B cell (primary cell): ENCODE measurements at regions not wholly inside any gene's neighbourhood (a gene's known extent, or its start where the extent isn't known, plus 50 kb on each side); places are given as distances from the start of the nearest gene placed in this dataset.

Source experiments
- ATAC-seq: fragments of 200-7000 bp; cut with Tn5 transposase; one replicate; pipeline ENCODE4 v1.10.0; 2021; ENCODE audit warnings: low read depth, mild to moderate bottlenecking, moderate number of reproducible peaks, moderate library complexity
- CTCF ChIA-PET: fragments of 350-600 bp; sonication (Branson Sonifier 250); formaldehyde crosslinking; loops from one replicate; lab custom pipeline; 2021; ENCODE audit warnings: antibody characterized with exemption, inconsistent platforms; lab: Charles Lee
- POLR2A ChIA-PET: fragments of 350-600 bp; sonication (Branson Sonifier 250); formaldehyde crosslinking; loops from one replicate; lab custom pipeline; 2021; ENCODE audit warnings: antibody characterized with exemption; lab: Charles Lee
- DNase-seq: peaks from one replicate; pipeline ENCODE4 v3.0.0; 2013
- H2AFZ ChIP-seq: 2 replicates; pipeline ENCODE4 v1.6.1; 2012; ENCODE audit warnings: mild to moderate bottlenecking, low read depth, low read length; ENCODE audit not compliant: insufficient read depth, poor library complexity, severe bottlenecking
- H3K27ac ChIP-seq, 2 donors: 1 replicate in 1 of 2; 2 replicates in 1 of 2; pipeline ENCODE4 v1.5.1; 2012 to 2013; ENCODE audit warnings: low read length in 2 of 2, mild to moderate bottlenecking in 2 of 2, moderate library complexity in 1 of 2
- H3K27me3 ChIP-seq, 4 experiments: fragments of 200-600 bp in 1 of 4; sonication (generic) in 1 of 4; replicated peaks in 1 of 4; 1 replicate in 2 of 4; 2 replicates in 2 of 4; pipeline versions ENCODE4 v1.6.1 to v1.7.0; 2013 to 2016; ENCODE audit warnings: low read length in 3 of 4, mild to moderate bottlenecking in 2 of 4, mixed read lengths in 1 of 4, moderate library complexity in 1 of 4; ENCODE audit not compliant: insufficient read depth in 4 of 4, control insufficient read depth in 3 of 4; ENCODE audit errors: control extremely low read depth in 1 of 4
- H3K36me3 ChIP-seq, 2 experiments: replicated peaks in 1 of 2; 1 replicate in 1 of 2; 2 replicates in 1 of 2; pipeline versions ENCODE4 v1.6.1 to v1.7.1; 2013; ENCODE audit warnings: low read length in 1 of 2; ENCODE audit not compliant: insufficient read depth in 2 of 2, control insufficient read depth in 1 of 2; ENCODE audit errors: control extremely low read depth in 1 of 2, extremely low read depth in 1 of 2
- H3K4me1 ChIP-seq, 2 donors: fragments of 200-600 bp in 1 of 2; sonication (generic) in 1 of 2; 1 replicate in 1 of 2; 2 replicates in 1 of 2; pipeline versions ENCODE4 v1.5.1 to v1.6.1; 2013 to 2017; ENCODE audit warnings: low read length in 2 of 2; ENCODE audit not compliant: control insufficient read depth in 2 of 2, insufficient read depth in 2 of 2
- H3K4me2 ChIP-seq: replicated peaks from 2 replicates; pipeline ENCODE3; 2012; ENCODE audit warnings: mild to moderate bottlenecking, low read depth, low read length; ENCODE audit not compliant: poor library complexity, severe bottlenecking
- H3K4me3 ChIP-seq, 5 experiments: fragments of 200-600 bp in 1 of 5; sonication (generic) in 1 of 5; 1 replicate in 3 of 5; 2 replicates in 2 of 5; pipeline versions ENCODE4 v1.5.1 to v1.7.0; 2011 to 2016; ENCODE audit warnings: low read length in 4 of 5, mild to moderate bottlenecking in 4 of 5, low read depth in 2 of 5, control low read depth in 1 of 5, moderate library complexity in 1 of 5; ENCODE audit not compliant: insufficient read depth in 1 of 5; ENCODE audit errors: control extremely low read depth in 1 of 5, extremely low read depth in 1 of 5
- H3K79me2 ChIP-seq: fragments of 200-600 bp; sonication (generic); one replicate; pipeline ENCODE4 v1.6.0; 2016; ENCODE audit warnings: low read length; ENCODE audit not compliant: control insufficient read depth, insufficient read depth
- H3K9ac ChIP-seq: fragments of 200-600 bp; sonication (generic); 2 replicates; pipeline ENCODE4 v1.6.1; 2017; ENCODE audit warnings: mild to moderate bottlenecking, low read length, moderate library complexity
- H3K9me3 ChIP-seq, 3 donors: one replicate each; pipeline versions ENCODE4 v1.6.1 to v1.7.1; 2013; ENCODE audit warnings: low read length in 2 of 3; ENCODE audit not compliant: control insufficient read depth in 2 of 3, insufficient read depth in 1 of 3; ENCODE audit errors: control extremely low read depth in 1 of 3
- H4K20me1 ChIP-seq: 2 replicates; pipeline ENCODE4 v1.6.0; 2012; ENCODE audit warnings: mild to moderate bottlenecking, low read length; ENCODE audit not compliant: insufficient read depth, control insufficient read depth, poor library complexity, severe bottlenecking
- H3K27ac Mint-ChIP-seq: one replicate; pipeline ENCODE4 v1.8.0; 2021; ENCODE audit warnings: mixed read lengths
- H3K27me3 Mint-ChIP-seq: one replicate; pipeline ENCODE4 v1.8.0; 2021; ENCODE audit warnings: mixed read lengths
- H3K4me1 Mint-ChIP-seq: one replicate; pipeline ENCODE4 v1.8.0; 2021; ENCODE audit warnings: mixed read lengths
- H3K4me3 Mint-ChIP-seq: one replicate; pipeline ENCODE4 v1.8.0; 2021; ENCODE audit warnings: mixed read lengths
- H3K9me3 Mint-ChIP-seq: one replicate; pipeline ENCODE4 v1.8.0; 2022; ENCODE audit warnings: mixed read lengths; ENCODE audit not compliant: insufficient read depth
- EZH2 ChIP-seq: IDR thresholded peaks from 2 replicates; pipeline ENCODE4 v1.6.1; 2012; ENCODE audit warnings: borderline replicate concordance, low read depth, mild to moderate bottlenecking, moderate library complexity, low read length; ENCODE audit not compliant: insufficient read depth, poor library complexity, severe bottlenecking
- WGBS: methylation state at CpG from one replicate; pipeline ENCODE4 v1.1.5; 2013; ENCODE audit warnings: missing lambda C conversion rate; ENCODE audit not compliant: insufficient coverage; 5-methylcytosine and 5-hydroxymethylcytosine counted together
- intact Hi-C: fragments of 100-400 bp; cut with micrococcal nuclease; formaldehyde crosslinking; loops from one replicate; pipeline ENCODE4 v1.10.0; 2022
- TF ChIP-seq, protein P1 (sequence below): fragments of 200-600 bp; IDR thresholded peaks from one replicate; pipeline ENCODE4 v1.8.0; 2022; ENCODE audit warnings: antibody characterized with exemption, mild to moderate bottlenecking

DNA sequence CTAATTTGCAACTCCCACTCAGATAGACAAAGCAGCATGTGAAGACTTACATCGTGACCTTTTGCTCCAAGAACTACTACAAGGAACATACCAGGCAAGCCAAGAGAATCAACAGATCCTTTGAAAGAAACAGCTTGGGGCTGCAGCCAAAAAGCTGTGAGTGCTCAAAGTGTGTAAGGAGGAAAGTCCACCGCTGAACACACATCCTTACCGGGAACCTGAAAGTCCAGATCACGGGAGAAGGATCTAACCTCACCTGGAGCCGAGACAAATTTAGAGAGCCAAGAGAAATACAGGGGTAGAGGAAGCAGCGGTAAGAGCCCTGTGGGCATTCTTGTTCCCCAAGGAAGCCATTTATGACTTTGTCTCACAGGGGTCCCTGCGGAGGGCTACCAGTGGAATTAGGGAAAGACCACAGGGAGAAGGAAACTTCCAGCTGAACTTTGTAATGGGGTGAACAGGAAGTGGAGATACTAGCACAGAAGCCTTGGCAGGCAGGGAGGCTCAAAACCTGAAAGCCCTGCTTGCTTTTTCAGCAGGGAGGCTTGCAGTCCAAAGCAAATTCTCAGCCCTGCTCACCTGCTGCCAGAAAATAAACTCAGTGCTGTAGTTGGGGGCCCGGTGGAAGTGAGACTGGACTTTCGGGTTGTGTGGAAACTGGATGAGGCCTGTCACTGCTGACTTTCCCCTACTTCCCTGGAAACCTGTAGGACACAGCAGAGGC is 350.2 kb downstream of the DTWD2 start:
- Histone ChIP-seq H4K20me1 (no peaks in the 10 kb centered on the region), H3K4me1 (no peaks in the 10 kb centered on the region), H2AFZ (no peak overlapping the region), H3K79me2 (no peaks in the 10 kb centered on the region), H3K36me3 (no peaks in the 10 kb centered on the region), H3K9me3 (peaks cover 0 to 13% (median 4%) of the 10 kb centered on the region in 3 donors), H3K4me3 (no peak overlapping the region), H3K4me2 (no peak overlapping the region), H3K27me3 (no peaks in the 10 kb centered on the region), H3K9ac (no peak overlapping the region), H3K27ac (no peak overlapping the region)
- intact Hi-C loops, result no loop called here
- DNase-seq, result no peak
- POLR2A ChIA-PET, result no interaction called here
- no peak for ATAC-seq
- Mint-ChIP-seq H3K27ac (no peak overlapping the region), H3K4me1 (no peaks in the 10 kb centered on the region), H3K4me3 (no peak overlapping the region), H3K9me3 (peaks cover 8% of the 10 kb centered on the region), H3K27me3 (peaks cover 3% of the 10 kb centered on the region)
- CTCF ChIA-PET, result no interaction called here
- 97% methylated on average over 8 of the region's 9 CpGs for WGBS
- TF ChIP-seq EZH2, result no peak
- TF ChIP-seq, protein P1, sequence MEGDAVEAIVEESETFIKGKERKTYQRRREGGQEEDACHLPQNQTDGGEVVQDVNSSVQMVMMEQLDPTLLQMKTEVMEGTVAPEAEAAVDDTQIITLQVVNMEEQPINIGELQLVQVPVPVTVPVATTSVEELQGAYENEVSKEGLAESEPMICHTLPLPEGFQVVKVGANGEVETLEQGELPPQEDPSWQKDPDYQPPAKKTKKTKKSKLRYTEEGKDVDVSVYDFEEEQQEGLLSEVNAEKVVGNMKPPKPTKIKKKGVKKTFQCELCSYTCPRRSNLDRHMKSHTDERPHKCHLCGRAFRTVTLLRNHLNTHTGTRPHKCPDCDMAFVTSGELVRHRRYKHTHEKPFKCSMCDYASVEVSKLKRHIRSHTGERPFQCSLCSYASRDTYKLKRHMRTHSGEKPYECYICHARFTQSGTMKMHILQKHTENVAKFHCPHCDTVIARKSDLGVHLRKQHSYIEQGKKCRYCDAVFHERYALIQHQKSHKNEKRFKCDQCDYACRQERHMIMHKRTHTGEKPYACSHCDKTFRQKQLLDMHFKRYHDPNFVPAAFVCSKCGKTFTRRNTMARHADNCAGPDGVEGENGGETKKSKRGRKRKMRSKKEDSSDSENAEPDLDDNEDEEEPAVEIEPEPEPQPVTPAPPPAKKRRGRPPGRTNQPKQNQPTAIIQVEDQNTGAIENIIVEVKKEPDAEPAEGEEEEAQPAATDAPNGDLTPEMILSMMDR, result no peak

DNA sequence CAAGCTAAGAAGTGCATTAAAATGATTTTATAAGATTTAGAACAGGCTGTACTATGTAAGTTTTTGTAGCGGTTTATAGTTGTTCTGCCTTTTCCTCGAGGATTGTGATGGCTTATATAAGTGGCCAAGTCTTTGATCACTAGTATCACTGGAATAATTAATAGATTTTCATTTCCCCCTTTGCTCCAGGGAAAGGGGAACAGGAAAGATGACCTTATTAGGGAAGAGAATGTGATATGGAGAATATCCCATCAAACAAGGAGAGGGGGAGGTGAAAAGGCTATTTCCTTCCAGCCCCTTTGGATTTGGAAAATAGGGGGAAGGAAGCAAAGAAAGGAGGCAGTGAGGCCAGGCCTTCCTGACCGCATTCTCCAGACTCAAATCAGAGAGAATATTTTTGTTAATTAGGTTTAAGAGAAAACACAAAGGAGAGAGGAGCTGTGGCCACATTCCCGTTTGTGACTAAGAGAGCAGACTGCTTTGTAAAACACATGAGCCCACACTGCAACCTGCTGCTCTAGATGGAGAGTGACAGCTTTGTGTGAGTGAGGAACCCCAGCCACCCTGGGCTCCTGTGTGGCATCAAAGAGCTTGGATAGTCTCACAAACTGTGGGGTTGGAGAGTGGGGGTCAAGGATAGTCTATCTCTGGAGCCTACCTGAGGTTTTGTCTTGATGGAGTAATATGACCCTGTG is 359.5 kb downstream of the DTWD2 start:
- H3K4me2 ChIP-seq, result no peak overlapping the region
- no peaks in the 10 kb centered on the region for H3K27me3 Mint-ChIP-seq
- no peak for DNase-seq
- TF ChIP-seq, protein P1, result no peak
- no peak for TF ChIP-seq EZH2
- ChIA-PET CTCF (no interaction called here), POLR2A (no interaction called here)
- intact Hi-C loops, result no loop called here
- no peaks in the 10 kb centered on the region for H3K27me3 ChIP-seq
- H3K4me1 ChIP-seq, result no peaks in the 10 kb centered on the region
- ATAC-seq, result no peak
- WGBS, result no CpG with 5 or more reads among the region's 4 CpGs
- peaks cover 3% of the 10 kb centered on the region for H3K9me3 Mint-ChIP-seq
- no peak overlapping the region for H2AFZ ChIP-seq
- H3K79me2 ChIP-seq, result no peaks in the 10 kb centered on the region
- no peaks in the 10 kb centered on the region for H3K4me1 Mint-ChIP-seq
- H3K27ac Mint-ChIP-seq, result no peak overlapping the region
- H3K4me3 Mint-ChIP-seq, result no peak overlapping the region
- no peaks in the 10 kb centered on the region for H3K9me3 ChIP-seq
- H3K9ac ChIP-seq, result no peak overlapping the region
- H3K36me3 ChIP-seq, result no peaks in the 10 kb centered on the region
- no peak overlapping the region for H3K27ac ChIP-seq
- no peaks in the 10 kb centered on the region for H4K20me1 ChIP-seq
- no peak overlapping the region for H3K4me3 ChIP-seq
